NCI-H748 (cell line): ENCODE measurements at regions not wholly inside any gene's neighbourhood (a gene's known extent, or its start where the extent isn't known, plus 50 kb on each side); places are given as distances from the start of the nearest gene placed in this dataset.

Experiments used
- DNase-seq: peaks from one replicate; lab custom pipeline; 2025; ENCODE audit not compliant: unreplicated experiment; lab: John Stamatoyannopoulos, UW

GRCh38 chr7:136667584-136667983 lies 200.9 kb upstream of the CHRM2 start:
- DNase-seq = no peak

GRCh38 chr7:136665878-136666509 lies 202.5 kb upstream of the CHRM2 start:
- no peak for DNase-seq

- DNase-seq = no peak
Observed at GRCh38 chr7:136664537-136664936, 203.9 kb upstream of the CHRM2 start.

- no peak for DNase-seq
Observed at GRCh38 chr7:136657482-136657921, 210.9 kb upstream of the CHRM2 start.

GRCh38 chr7:136656516-136656915 lies 211.9 kb upstream of the CHRM2 start:
- DNase-seq = no peak

- no peak for DNase-seq
Observed at GRCh38 chr7:136655414-136655813, 213.0 kb upstream of the CHRM2 start.

GRCh38 chr7:136654406-136654805 lies 214.0 kb upstream of the CHRM2 start:
- DNase-seq = no peak

- DNase-seq = no peak
Observed at GRCh38 chr7:136652635-136653370, 215.6 kb upstream of the CHRM2 start.

GRCh38 chr7:136640977-136641376 lies 227.5 kb upstream of the CHRM2 start:
- peak; percentile 12 for DNase-seq

- DNase-seq = no peak
Observed at GRCh38 chr7:136637813-136638212, 230.6 kb upstream of the CHRM2 start.

- no peak for DNase-seq
Observed at GRCh38 chr7:136635751-136636150, 232.7 kb upstream of the CHRM2 start.

- no peak for DNase-seq
Observed at GRCh38 chr7:136618818-136619217, 249.6 kb upstream of the CHRM2 start.

- no peak for DNase-seq
Observed at GRCh38 chr7:136617176-136617575, 251.3 kb upstream of the CHRM2 start.

- no peak for DNase-seq
Observed at GRCh38 chr7:136605532-136606329, 262.7 kb upstream of the CHRM2 start.

GRCh38 chr7:136601772-136602171 lies 266.7 kb upstream of the CHRM2 start:
- no peak for DNase-seq

- DNase-seq = no peak
Observed at GRCh38 chr7:136600475-136600874, 268.0 kb upstream of the CHRM2 start.

GRCh38 chr7:136594739-136595144 lies 273.7 kb upstream of the CHRM2 start:
- DNase-seq = no peak

GRCh38 chr7:136588216-136588615 lies 280.2 kb upstream of the CHRM2 start:
- no peak for DNase-seq

GRCh38 chr7:136585954-136586670 lies 282.3 kb upstream of the CHRM2 start:
- no peak for DNase-seq

- no peak for DNase-seq
Observed at GRCh38 chr7:136566491-136566890, 302.0 kb upstream of the CHRM2 start.

GRCh38 chr7:136555933-136556332 lies 312.5 kb upstream of the CHRM2 start:
- peak; percentile 86 for DNase-seq
